IPS-15b (cell line): ENCODE measurements at regions not wholly inside any gene's neighbourhood (a gene's known extent, or its start where the extent isn't known, plus 50 kb on each side); places are given as distances from the start of the nearest gene placed in this dataset.

Experiments used
- H3K27me3 ChIP-seq: one replicate; pipeline ENCODE4 v1.6.1; 2013; ENCODE audit warnings: low read length; ENCODE audit not compliant: control insufficient read depth, insufficient read depth
- H3K36me3 ChIP-seq: one replicate; pipeline ENCODE4 v1.6.1; 2013; ENCODE audit warnings: low read length; ENCODE audit not compliant: control insufficient read depth, insufficient read depth
- H3K4me1 ChIP-seq: one replicate; pipeline ENCODE4 v1.6.1; 2013; ENCODE audit warnings: mild to moderate bottlenecking, low read length; ENCODE audit not compliant: control insufficient read depth, insufficient read depth
- H3K4me3 ChIP-seq: one replicate; pipeline ENCODE4 v1.5.1; 2013; ENCODE audit warnings: low read depth, low read length
- H3K9ac ChIP-seq: one replicate; pipeline ENCODE4 v1.6.1; 2013; ENCODE audit warnings: low read depth, mild to moderate bottlenecking, low read length
- H3K9me3 ChIP-seq: one replicate; pipeline ENCODE4 v1.6.1; 2013; ENCODE audit warnings: mild to moderate bottlenecking, low read length; ENCODE audit not compliant: control insufficient read depth, insufficient read depth

- Histone ChIP-seq H3K4me1 (no peaks in the 10 kb centered on the region), H3K27me3 (no peaks in the 10 kb centered on the region), H3K9me3 (no peaks in the 10 kb centered on the region), H3K4me3 (no peak overlapping the region), H3K36me3 (no peaks in the 10 kb centered on the region), H3K9ac (no peak overlapping the region)
These were observed 181.4 kb downstream of the ENGASE start for GRCh38 chr17:79255926-79256585.

GRCh38 chr17:79255456-79255855 lies 180.8 kb downstream of the ENGASE start:
- no peaks in the 10 kb centered on the region for H3K9me3 ChIP-seq
- no peaks in the 10 kb centered on the region for H3K27me3 ChIP-seq
- no peak overlapping the region for H3K4me3 ChIP-seq
- no peak overlapping the region for H3K9ac ChIP-seq
- no peaks in the 10 kb centered on the region for H3K4me1 ChIP-seq
- no peaks in the 10 kb centered on the region for H3K36me3 ChIP-seq

DNA sequence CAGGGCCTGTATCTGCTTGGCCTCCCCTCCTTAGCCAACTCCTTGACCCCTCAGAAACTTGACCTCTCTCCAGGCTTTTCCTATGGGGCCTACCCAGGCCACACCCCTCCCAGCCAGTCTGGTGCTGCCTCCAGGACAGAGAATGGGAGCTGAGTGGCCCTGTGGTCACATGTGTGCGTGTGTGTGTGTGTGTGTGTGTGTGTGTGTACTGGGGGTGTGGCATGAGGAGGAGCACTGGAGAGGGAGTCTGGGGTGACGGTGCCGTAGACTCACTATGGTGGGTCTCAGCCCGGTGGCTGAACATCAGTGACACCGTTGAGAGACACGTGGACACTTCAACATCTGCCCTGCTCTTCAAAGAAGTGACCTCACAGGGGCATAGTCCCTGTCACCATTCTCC lies 180.4 kb downstream of the ENGASE start:
- H3K9ac ChIP-seq: no peak overlapping the region
- H3K27me3 ChIP-seq: no peaks in the 10 kb centered on the region
- no peaks in the 10 kb centered on the region for H3K9me3 ChIP-seq

DNA sequence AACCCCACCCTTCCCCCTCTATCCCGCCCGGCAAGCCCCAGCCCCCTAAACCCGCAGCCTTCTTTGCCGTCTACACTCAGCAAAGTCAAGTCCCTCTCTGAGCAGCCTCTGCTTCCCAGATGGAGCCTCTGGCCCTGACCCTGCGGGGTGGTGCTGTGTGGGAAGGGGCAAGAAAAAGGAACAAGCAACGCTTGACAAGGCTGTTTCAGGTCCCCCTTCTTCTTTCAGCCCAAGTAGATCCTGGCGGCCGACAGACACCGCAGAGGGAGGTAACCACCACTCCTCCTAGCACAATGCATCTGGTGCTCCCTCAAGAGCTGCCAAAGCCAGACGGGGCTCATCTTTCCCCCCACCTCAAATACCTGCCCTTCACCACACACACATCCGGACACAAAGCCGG lies 178.3 kb downstream of the ENGASE start:
- no peaks in the 10 kb centered on the region for H3K4me1 ChIP-seq
- H3K4me3 ChIP-seq: no peak overlapping the region
- H3K27me3 ChIP-seq: no peaks in the 10 kb centered on the region
- no peaks in the 10 kb centered on the region for H3K36me3 ChIP-seq
- no peak overlapping the region for H3K9ac ChIP-seq
- H3K9me3 ChIP-seq: no peaks in the 10 kb centered on the region

More for the DNA sequence above, 180.4 kb downstream of the ENGASE start:
- H3K4me3 ChIP-seq: no peak overlapping the region
- no peaks in the 10 kb centered on the region for H3K36me3 ChIP-seq
- H3K4me1 ChIP-seq: no peaks in the 10 kb centered on the region

- Histone ChIP-seq H3K27me3 (no peaks in the 10 kb centered on the region), H3K36me3 (no peaks in the 10 kb centered on the region), H3K9ac (no peak overlapping the region), H3K9me3 (no peaks in the 10 kb centered on the region), H3K4me1 (no peaks in the 10 kb centered on the region), H3K4me3 (no peak overlapping the region)
These were observed 177.2 kb downstream of the ENGASE start for GRCh38 chr17:79251824-79252223.

- H3K36me3 ChIP-seq: no peaks in the 10 kb centered on the region
- H3K27me3 ChIP-seq: no peaks in the 10 kb centered on the region
- no peak overlapping the region for H3K9ac ChIP-seq
- no peaks in the 10 kb centered on the region for H3K4me1 ChIP-seq
- no peak overlapping the region for H3K4me3 ChIP-seq
- no peaks in the 10 kb centered on the region for H3K9me3 ChIP-seq
These were observed 175.4 kb downstream of the ENGASE start for GRCh38 chr17:79249929-79250521.

GRCh38 chr17:79248843-79249493 lies 174.3 kb downstream of the ENGASE start:
- no peaks in the 10 kb centered on the region for H3K9me3 ChIP-seq
- no peak overlapping the region for H3K4me3 ChIP-seq
- no peaks in the 10 kb centered on the region for H3K36me3 ChIP-seq
- no peak overlapping the region for H3K9ac ChIP-seq
- no peaks in the 10 kb centered on the region for H3K4me1 ChIP-seq
- no peaks in the 10 kb centered on the region for H3K27me3 ChIP-seq

DNA sequence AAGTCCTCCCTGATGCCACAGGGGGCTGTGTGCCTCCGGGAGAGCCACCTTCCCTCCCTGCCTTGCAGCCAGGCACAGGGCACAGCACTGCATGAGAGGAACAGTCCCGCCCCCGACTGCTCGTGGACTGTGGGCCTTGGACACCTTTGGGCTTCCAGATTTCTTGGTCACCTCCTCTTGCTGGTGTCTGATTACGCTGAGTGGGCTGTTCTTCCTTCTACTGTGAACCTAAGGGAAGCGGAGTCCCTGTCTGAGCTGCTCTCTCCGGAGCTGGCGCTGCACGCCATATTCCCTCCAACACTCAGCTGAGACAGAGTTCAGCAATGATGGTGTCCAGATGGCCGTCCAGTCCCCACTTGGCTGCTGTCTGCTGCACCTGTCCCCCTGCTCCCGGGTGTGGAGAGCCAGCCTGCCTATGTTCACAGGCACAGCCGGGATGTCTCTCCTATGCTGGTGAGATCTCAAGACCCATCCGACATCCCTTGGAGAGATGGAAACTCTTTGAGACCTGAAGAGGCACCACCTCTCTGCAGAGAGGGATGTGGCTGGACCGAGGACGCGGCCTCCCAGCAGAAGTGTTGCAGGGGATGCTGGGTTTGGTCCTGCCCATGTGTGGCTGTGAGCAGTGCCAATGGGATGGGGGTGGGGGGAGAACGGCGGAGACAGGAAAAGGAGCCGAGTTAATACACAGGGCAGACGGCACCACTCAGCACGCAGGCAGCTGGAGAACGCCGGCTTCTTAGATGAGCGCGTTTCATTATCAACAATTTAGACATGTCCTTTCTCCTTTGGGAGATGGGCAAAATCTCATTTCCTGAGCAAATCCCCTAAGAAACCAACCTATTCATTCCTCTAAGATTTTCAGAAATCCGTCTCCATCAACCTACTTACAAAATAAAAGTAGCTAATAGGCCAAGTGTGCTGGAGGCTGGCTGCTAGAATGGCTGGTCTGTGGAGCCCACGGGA lies 171.9 kb downstream of the ENGASE start:
- no peak overlapping the region for H3K9ac ChIP-seq
- H3K4me3 ChIP-seq: no peak overlapping the region
- H3K27me3 ChIP-seq: no peaks in the 10 kb centered on the region
- H3K9me3 ChIP-seq: no peaks in the 10 kb centered on the region
- no peaks in the 10 kb centered on the region for H3K36me3 ChIP-seq
- no peaks in the 10 kb centered on the region for H3K4me1 ChIP-seq

GRCh38 chr17:79244665-79245064 lies 170.0 kb downstream of the ENGASE start:
- Histone ChIP-seq H3K36me3 (no peaks in the 10 kb centered on the region), H3K9ac (no peak overlapping the region), H3K4me3 (no peak overlapping the region), H3K4me1 (no peaks in the 10 kb centered on the region), H3K9me3 (no peaks in the 10 kb centered on the region), H3K27me3 (no peaks in the 10 kb centered on the region)

GRCh38 chr17:79243996-79244395 lies 169.4 kb downstream of the ENGASE start:
- no peak overlapping the region for H3K4me3 ChIP-seq
- H3K36me3 ChIP-seq: no peaks in the 10 kb centered on the region
- no peaks in the 10 kb centered on the region for H3K9me3 ChIP-seq
- no peaks in the 10 kb centered on the region for H3K4me1 ChIP-seq
- H3K27me3 ChIP-seq: no peaks in the 10 kb centered on the region
- no peak overlapping the region for H3K9ac ChIP-seq

GRCh38 chr17:79243603-79243990 lies 169.0 kb downstream of the ENGASE start:
- Histone ChIP-seq H3K4me3 (no peak overlapping the region), H3K9ac (no peak overlapping the region), H3K4me1 (no peaks in the 10 kb centered on the region), H3K27me3 (no peaks in the 10 kb centered on the region), H3K9me3 (no peaks in the 10 kb centered on the region), H3K36me3 (no peaks in the 10 kb centered on the region)
